ENCODE measurements at regions not wholly inside any gene's neighbourhood (a gene's known extent, or its start where the extent isn't known, plus 50 kb on each side); places are given as distances from the start of the nearest gene placed in this dataset.

- Histone ChIP-seq H3K27me3 (ENCODE audit: insufficient read depth, low read length, poor library complexity) (no peaks in the 10 kb centered on the region), H4K20me1 (ENCODE audit: insufficient read depth, low read length) (no peaks in the 10 kb centered on the region), H3K4me3 (ENCODE audit: low read depth in 1 of 2, low read length in 2 of 2) (no peak overlapping the region), H3K4me2 (ENCODE audit: insufficient read depth, low read length) (no peak overlapping the region), H3K79me2 (ENCODE audit: insufficient read depth, low read length) (no peaks in the 10 kb centered on the region), H3K27ac (ENCODE audit: low read length) (no peak overlapping the region), H3K9me3 (ENCODE audit: insufficient read depth, low read length, severe bottlenecking) (no peaks in the 10 kb centered on the region), H3K4me1 (ENCODE audit: insufficient read depth, low read length) (no peaks in the 10 kb centered on the region), H3K36me3 (ENCODE audit: insufficient read depth, low read length) (no peaks in the 10 kb centered on the region), H2AFZ (ENCODE audit: low read depth, low read length) (no peak overlapping the region), H3K9ac (ENCODE audit: low read depth, low read length) (no peak overlapping the region)
- TF ChIP-seq CTCF (IDR thresholded peaks at IDR 0.05; ENCODE audit: borderline replicate concordance, extremely low read depth, low read length, poor library complexity, severe bottlenecking) (no peak), EZH2 (IDR thresholded peaks at IDR 0.05; ENCODE audit: borderline replicate concordance, low read depth, low read length, severe bottlenecking) (no peak)
- DNase-seq: no peak
- ATAC-seq (ENCODE audit: insufficient read depth, low read depth): no peak
Observed at GRCh38 chr2:152823905-152824304, 105.5 kb downstream of the ARL6IP6 start.

GRCh38 chr2:152822676-152823075, 104.3 kb downstream of the ARL6IP6 start:
- H3K9me3 ChIP-seq (ENCODE audit: insufficient read depth, low read length, severe bottlenecking): no peaks in the 10 kb centered on the region
- no peak overlapping the region for H2AFZ ChIP-seq (ENCODE audit: low read depth, low read length)
- H3K4me2 ChIP-seq (ENCODE audit: insufficient read depth, low read length): no peak overlapping the region
- no peak overlapping the region for H3K4me3 ChIP-seq (ENCODE audit: low read depth in 1 of 2, low read length in 2 of 2)
- H3K9ac ChIP-seq (ENCODE audit: low read depth, low read length): no peak overlapping the region
- H3K79me2 ChIP-seq (ENCODE audit: insufficient read depth, low read length): no peaks in the 10 kb centered on the region
- H3K4me1 ChIP-seq (ENCODE audit: insufficient read depth, low read length): no peaks in the 10 kb centered on the region
- H3K27ac ChIP-seq (ENCODE audit: low read length): no peak overlapping the region
- no peak for ATAC-seq (ENCODE audit: insufficient read depth, low read depth)
- no peaks in the 10 kb centered on the region for H3K36me3 ChIP-seq (ENCODE audit: insufficient read depth, low read length)
- TF ChIP-seq EZH2 (IDR thresholded peaks at IDR 0.05; ENCODE audit: borderline replicate concordance, low read depth, low read length, severe bottlenecking) (no peak), CTCF (IDR thresholded peaks at IDR 0.05; ENCODE audit: borderline replicate concordance, extremely low read depth, low read length, poor library complexity, severe bottlenecking) (no peak)
- no peaks in the 10 kb centered on the region for H4K20me1 ChIP-seq (ENCODE audit: insufficient read depth, low read length)
- DNase-seq: no peak
- no peaks in the 10 kb centered on the region for H3K27me3 ChIP-seq (ENCODE audit: insufficient read depth, low read length, poor library complexity)

GRCh38 chr2:152820048-152820447, 101.6 kb downstream of the ARL6IP6 start:
- Histone ChIP-seq H3K36me3 (ENCODE audit: insufficient read depth, low read length) (no peaks in the 10 kb centered on the region), H3K79me2 (ENCODE audit: insufficient read depth, low read length) (no peaks in the 10 kb centered on the region), H3K27me3 (ENCODE audit: insufficient read depth, low read length, poor library complexity) (no peaks in the 10 kb centered on the region), H3K4me1 (ENCODE audit: insufficient read depth, low read length) (no peaks in the 10 kb centered on the region), H3K9me3 (ENCODE audit: insufficient read depth, low read length, severe bottlenecking) (no peaks in the 10 kb centered on the region), H3K9ac (ENCODE audit: low read depth, low read length) (no peak overlapping the region), H3K4me3 (ENCODE audit: low read depth in 1 of 2, low read length in 2 of 2) (no peak overlapping the region), H4K20me1 (ENCODE audit: insufficient read depth, low read length) (no peaks in the 10 kb centered on the region), H3K4me2 (ENCODE audit: insufficient read depth, low read length) (no peak overlapping the region), H3K27ac (ENCODE audit: low read length) (no peak overlapping the region), H2AFZ (ENCODE audit: low read depth, low read length) (no peak overlapping the region)
- DNase-seq (no peak), ATAC-seq (ENCODE audit: insufficient read depth, low read depth) (no peak)
- no peak for TF ChIP-seq CTCF (IDR thresholded peaks at IDR 0.05; ENCODE audit: borderline replicate concordance, extremely low read depth, low read length, poor library complexity, severe bottlenecking)

GRCh38 chr2:152815634-152816257, 97.3 kb downstream of the ARL6IP6 start:
- no peaks in the 10 kb centered on the region for H3K4me1 ChIP-seq (ENCODE audit: insufficient read depth, low read length)
- no peaks in the 10 kb centered on the region for H3K79me2 ChIP-seq (ENCODE audit: insufficient read depth, low read length)
- H3K27ac ChIP-seq (ENCODE audit: low read length): no peak overlapping the region
- no peak for ATAC-seq (ENCODE audit: insufficient read depth, low read depth)
- no peaks in the 10 kb centered on the region for H3K36me3 ChIP-seq (ENCODE audit: insufficient read depth, low read length)
- TF ChIP-seq CTCF (IDR thresholded peaks at IDR 0.05; ENCODE audit: borderline replicate concordance, extremely low read depth, low read length, poor library complexity, severe bottlenecking) (no peak), EZH2 (IDR thresholded peaks at IDR 0.05; ENCODE audit: borderline replicate concordance, low read depth, low read length, severe bottlenecking) (no peak)
- no peaks in the 10 kb centered on the region for H3K27me3 ChIP-seq (ENCODE audit: insufficient read depth, low read length, poor library complexity)
- no peaks in the 10 kb centered on the region for H4K20me1 ChIP-seq (ENCODE audit: insufficient read depth, low read length)
- H2AFZ ChIP-seq (ENCODE audit: low read depth, low read length): no peak overlapping the region
- H3K9ac ChIP-seq (ENCODE audit: low read depth, low read length): no peak overlapping the region
- DNase-seq: no peak
- peaks cover 7% of the 10 kb centered on the region for H3K9me3 ChIP-seq (ENCODE audit: insufficient read depth, low read length, severe bottlenecking)
- H3K4me2 ChIP-seq (ENCODE audit: insufficient read depth, low read length): no peak overlapping the region
- no peak overlapping the region for H3K4me3 ChIP-seq (ENCODE audit: low read depth in 1 of 2, low read length in 2 of 2)

All from DND-41 (cell line).